ENCODE measurements at regions not wholly inside any gene's neighbourhood (a gene's known extent, or its start where the extent isn't known, plus 50 kb on each side); places are given as distances from the start of the nearest gene placed in this dataset.
A peak's percentile ranks its signal among the peaks of the same experiment; 100 is the strongest.

GRCh38 chr9:90300611-90301276 lies 341.9 kb downstream of the DIRAS2 start:
- no peak for DNase-seq

- DNase-seq: no peak
Observed at GRCh38 chr9:90301277-90301653, 341.4 kb downstream of the DIRAS2 start.

GRCh38 chr9:90303655-90304054 lies 339.0 kb downstream of the DIRAS2 start:
- DNase-seq: no peak

- DNase-seq: no peak
Observed at GRCh38 chr9:90306158-90306557, 336.5 kb downstream of the DIRAS2 start.

- DNase-seq: peak; percentile 4 to 22
Observed at GRCh38 chr9:90307167-90307833, 335.3 kb downstream of the DIRAS2 start.

GRCh38 chr9:90307891-90308290 lies 334.7 kb downstream of the DIRAS2 start:
- DNase-seq: no peak

GRCh38 chr9:90308691-90309090 lies 333.9 kb downstream of the DIRAS2 start:
- no peak for DNase-seq

- no peak for DNase-seq
Observed at GRCh38 chr9:90309809-90310520, 332.7 kb downstream of the DIRAS2 start.

- DNase-seq: no peak
Observed at GRCh38 chr9:90310521-90310876, 332.1 kb downstream of the DIRAS2 start.

- no peak for DNase-seq
Observed at GRCh38 chr9:90311811-90312210, 330.8 kb downstream of the DIRAS2 start.

GRCh38 chr9:90322296-90322695 lies 320.3 kb downstream of the DIRAS2 start:
- no peak for DNase-seq

- no peak for DNase-seq
Observed at GRCh38 chr9:90325913-90326653, 316.5 kb downstream of the DIRAS2 start.

- no peak for DNase-seq
Observed at GRCh38 chr9:90330231-90330630, 312.4 kb downstream of the DIRAS2 start.

- no peak for DNase-seq
Observed at GRCh38 chr9:90331826-90332575, 310.6 kb downstream of the DIRAS2 start.

GRCh38 chr9:90333226-90333625 lies 309.4 kb downstream of the DIRAS2 start:
- no peak for DNase-seq

GRCh38 chr9:90340421-90340820 lies 302.2 kb downstream of the DIRAS2 start:
- no peak for DNase-seq

- no peak for DNase-seq
Observed at GRCh38 chr9:90342607-90343006, 300.0 kb downstream of the DIRAS2 start.

GRCh38 chr9:90343366-90343765 lies 299.3 kb downstream of the DIRAS2 start:
- DNase-seq: no peak

GRCh38 chr9:90343991-90344390 lies 298.6 kb downstream of the DIRAS2 start:
- DNase-seq: peak in 1 of 2 experiments; percentile 11

- no peak for DNase-seq
Observed at GRCh38 chr9:90365666-90366065, 277.0 kb downstream of the DIRAS2 start.

GRCh38 chr9:90368241-90368640 lies 274.4 kb downstream of the DIRAS2 start:
- DNase-seq: peak in 1 of 2 experiments; percentile 16

GRCh38 chr9:90368928-90369327 lies 273.7 kb downstream of the DIRAS2 start:
- DNase-seq: no peak

GRCh38 chr9:90379771-90380170 lies 262.9 kb downstream of the DIRAS2 start:
- no peak for DNase-seq
